ENCODE measurements at regions not wholly inside any gene's neighbourhood (a gene's known extent, or its start where the extent isn't known, plus 50 kb on each side); places are given as distances from the start of the nearest gene placed in this dataset.

- TF ChIP-seq, protein P1, sequence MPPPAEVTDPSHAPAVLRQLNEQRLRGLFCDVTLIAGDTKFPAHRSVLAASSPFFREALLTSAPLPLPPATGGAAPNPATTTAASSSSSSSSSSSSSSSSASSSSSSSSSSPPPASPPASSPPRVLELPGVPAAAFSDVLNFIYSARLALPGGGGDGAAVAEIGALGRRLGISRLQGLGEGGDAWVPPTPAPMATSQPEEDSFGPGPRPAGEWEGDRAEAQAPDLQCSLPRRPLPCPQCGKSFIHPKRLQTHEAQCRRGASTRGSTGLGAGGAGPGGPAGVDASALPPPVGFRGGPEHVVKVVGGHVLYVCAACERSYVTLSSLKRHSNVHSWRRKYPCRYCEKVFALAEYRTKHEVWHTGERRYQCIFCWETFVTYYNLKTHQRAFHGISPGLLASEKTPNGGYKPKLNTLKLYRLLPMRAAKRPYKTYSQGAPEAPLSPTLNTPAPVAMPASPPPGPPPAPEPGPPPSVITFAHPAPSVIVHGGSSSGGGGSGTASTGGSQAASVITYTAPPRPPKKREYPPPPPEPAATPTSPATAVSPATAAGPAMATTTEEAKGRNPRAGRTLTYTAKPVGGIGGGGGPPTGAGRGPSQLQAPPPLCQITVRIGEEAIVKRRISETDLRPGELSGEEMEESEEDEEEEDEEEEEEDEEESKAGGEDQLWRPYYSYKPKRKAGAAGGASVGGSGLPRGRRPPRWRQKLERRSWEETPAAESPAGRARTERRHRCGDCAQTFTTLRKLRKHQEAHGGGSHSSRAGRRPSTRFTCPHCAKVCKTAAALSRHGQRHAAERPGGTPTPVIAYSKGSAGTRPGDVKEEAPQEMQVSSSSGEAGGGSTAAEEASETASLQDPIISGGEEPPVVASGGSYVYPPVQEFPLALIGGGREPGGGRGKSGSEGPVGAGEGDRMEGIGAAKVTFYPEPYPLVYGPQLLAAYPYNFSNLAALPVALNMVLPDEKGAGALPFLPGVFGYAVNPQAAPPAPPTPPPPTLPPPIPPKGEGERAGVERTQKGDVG (CRISPR knock-in tag; IDR thresholded peaks at IDR 0.05) = no peak
- TF ChIP-seq WRNIP1 (IDR thresholded peaks at IDR 0.05; ENCODE audit: borderline replicate concordance, low read depth, low read length) = no peak
- TF ChIP-seq RUNX3 (IDR thresholded peaks at IDR 0.05; ENCODE audit: low read length) = no peak
- no peak for TF ChIP-seq POLR2AphosphoS5 (IDR thresholded peaks at IDR 0.05; ENCODE audit: low read length)
- TF ChIP-seq, protein P2, sequence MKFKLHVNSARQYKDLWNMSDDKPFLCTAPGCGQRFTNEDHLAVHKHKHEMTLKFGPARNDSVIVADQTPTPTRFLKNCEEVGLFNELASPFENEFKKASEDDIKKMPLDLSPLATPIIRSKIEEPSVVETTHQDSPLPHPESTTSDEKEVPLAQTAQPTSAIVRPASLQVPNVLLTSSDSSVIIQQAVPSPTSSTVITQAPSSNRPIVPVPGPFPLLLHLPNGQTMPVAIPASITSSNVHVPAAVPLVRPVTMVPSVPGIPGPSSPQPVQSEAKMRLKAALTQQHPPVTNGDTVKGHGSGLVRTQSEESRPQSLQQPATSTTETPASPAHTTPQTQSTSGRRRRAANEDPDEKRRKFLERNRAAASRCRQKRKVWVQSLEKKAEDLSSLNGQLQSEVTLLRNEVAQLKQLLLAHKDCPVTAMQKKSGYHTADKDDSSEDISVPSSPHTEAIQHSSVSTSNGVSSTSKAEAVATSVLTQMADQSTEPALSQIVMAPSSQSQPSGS (IDR thresholded peaks at IDR 0.05; ENCODE audit: low read length) = no peak
- no peak for TF ChIP-seq MYC (IDR thresholded peaks at IDR 0.05; ENCODE audit: insufficient read depth, insufficient read length, insufficient replicate concordance, low read length, severe bottlenecking)
- TF ChIP-seq E2F8 (IDR thresholded peaks at IDR 0.05; ENCODE audit: low read depth, partially characterized antibody) = no peak
- no peak for TF ChIP-seq NFYA (IDR thresholded peaks at IDR 0.05; ENCODE audit: borderline replicate concordance, low read depth, low read length)
- no peak for TF ChIP-seq ZNF207 (IDR thresholded peaks at IDR 0.05; ENCODE audit: borderline replicate concordance)
- no peak for TF ChIP-seq NFXL1 (IDR thresholded peaks at IDR 0.05; ENCODE audit: borderline replicate concordance)
- no peak for TF ChIP-seq HCFC1 (IDR thresholded peaks at IDR 0.05; ENCODE audit: low read length)
- TF ChIP-seq, protein P3, sequence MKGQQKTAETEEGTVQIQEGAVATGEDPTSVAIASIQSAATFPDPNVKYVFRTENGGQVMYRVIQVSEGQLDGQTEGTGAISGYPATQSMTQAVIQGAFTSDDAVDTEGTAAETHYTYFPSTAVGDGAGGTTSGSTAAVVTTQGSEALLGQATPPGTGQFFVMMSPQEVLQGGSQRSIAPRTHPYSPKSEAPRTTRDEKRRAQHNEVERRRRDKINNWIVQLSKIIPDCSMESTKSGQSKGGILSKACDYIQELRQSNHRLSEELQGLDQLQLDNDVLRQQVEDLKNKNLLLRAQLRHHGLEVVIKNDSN (IDR thresholded peaks at IDR 0.05; ENCODE audit: borderline replicate concordance, extremely low read length, insufficient read depth, low read depth, low read length) = no peak
- TF ChIP-seq CBX5 (IDR thresholded peaks at IDR 0.05; ENCODE audit: low read depth) = no peak
- TF ChIP-seq EZH2 (IDR thresholded peaks at IDR 0.05; ENCODE audit: borderline replicate concordance, control insufficient read depth, low read depth, low read length) = no peak
These were observed 357.7 kb downstream of the C4orf33 start (continued) for GRCh38 chr4:129453524-129454200.

All from GM12878 (cell line).